ENCODE measurements at regions not wholly inside any gene's neighbourhood (a gene's known extent, or its start where the extent isn't known, plus 50 kb on each side); places are given as distances from the start of the nearest gene placed in this dataset.
A peak's percentile ranks its signal among the peaks of the same experiment; 100 is the strongest.

- DNase-seq = no peak
Measured at GRCh38 chr2:41705634-41706033, 342.2 kb upstream of the PKDCC start.

- no peak for DNase-seq
Measured at GRCh38 chr2:41706286-41706685, 341.5 kb upstream of the PKDCC start.

- no peak for DNase-seq
Measured at GRCh38 chr2:41707790-41708451, 339.9 kb upstream of the PKDCC start.

- peak; percentile 21 for DNase-seq
Measured at GRCh38 chr2:41709702-41710599, 337.9 kb upstream of the PKDCC start.

GRCh38 chr2:41710944-41711343 lies 336.9 kb upstream of the PKDCC start:
- DNase-seq = no peak

- DNase-seq = no peak
Measured at GRCh38 chr2:41711736-41712135, 336.1 kb upstream of the PKDCC start.

- DNase-seq = no peak
Measured at GRCh38 chr2:41716497-41716896, 331.3 kb upstream of the PKDCC start.

GRCh38 chr2:41717839-41718238 lies 330.0 kb upstream of the PKDCC start:
- DNase-seq = no peak

- DNase-seq = no peak
Measured at GRCh38 chr2:41718705-41719104, 329.1 kb upstream of the PKDCC start.

GRCh38 chr2:41719756-41720155 lies 328.1 kb upstream of the PKDCC start:
- no peak for DNase-seq

GRCh38 chr2:41720331-41721251 lies 327.2 kb upstream of the PKDCC start:
- DNase-seq = no peak

- peak; percentile 72 for DNase-seq
Measured at GRCh38 chr2:41722668-41723369, 325.0 kb upstream of the PKDCC start.

- no peak for DNase-seq
Measured at GRCh38 chr2:41723526-41723925, 324.3 kb upstream of the PKDCC start.

- no peak for DNase-seq
Measured at GRCh38 chr2:41724465-41724864, 323.4 kb upstream of the PKDCC start.

- DNase-seq = no peak
Measured at GRCh38 chr2:41725901-41726300, 321.9 kb upstream of the PKDCC start.

GRCh38 chr2:41726364-41726763 lies 321.5 kb upstream of the PKDCC start:
- no peak for DNase-seq

GRCh38 chr2:41727152-41727551 lies 320.7 kb upstream of the PKDCC start:
- DNase-seq = no peak

GRCh38 chr2:41727711-41728110 lies 320.1 kb upstream of the PKDCC start:
- DNase-seq = no peak

GRCh38 chr2:41728788-41729338 lies 319.0 kb upstream of the PKDCC start:
- DNase-seq = peak; percentile 20

- DNase-seq = no peak
Measured at GRCh38 chr2:41729800-41730364, 317.9 kb upstream of the PKDCC start.

- DNase-seq = no peak
Measured at GRCh38 chr2:41735006-41735405, 312.8 kb upstream of the PKDCC start.

- DNase-seq = no peak
Measured at GRCh38 chr2:41735476-41735875, 312.3 kb upstream of the PKDCC start.

All from DMS153 (cell line).